NCI-H1436 (cell line): ENCODE measurements at regions not wholly inside any gene's neighbourhood (a gene's known extent, or its start where the extent isn't known, plus 50 kb on each side); places are given as distances from the start of the nearest gene placed in this dataset.

Experiments
- DNase-seq: peaks from one replicate; lab custom pipeline; 2025; lab: John Stamatoyannopoulos, UW

- no peak for DNase-seq
Observed at GRCh38 chr16:66171578-66171977, 194.9 kb upstream of the CDH5 start.

GRCh38 chr16:66170989-66171388, 195.5 kb upstream of the CDH5 start:
- DNase-seq = no peak

GRCh38 chr16:66169817-66170216, 196.7 kb upstream of the CDH5 start:
- no peak for DNase-seq

GRCh38 chr16:66168777-66169176, 197.7 kb upstream of the CDH5 start:
- DNase-seq = no peak

- no peak for DNase-seq
Observed at GRCh38 chr16:66167564-66168291, 198.8 kb upstream of the CDH5 start.

GRCh38 chr16:66166490-66166889, 200.0 kb upstream of the CDH5 start:
- DNase-seq = no peak

- no peak for DNase-seq
Observed at GRCh38 chr16:66165879-66166278, 200.6 kb upstream of the CDH5 start.

- DNase-seq = no peak
Observed at GRCh38 chr16:66164581-66165247, 201.8 kb upstream of the CDH5 start.

- no peak for DNase-seq
Observed at GRCh38 chr16:66162821-66163220, 203.7 kb upstream of the CDH5 start.

GRCh38 chr16:66161942-66162341, 204.5 kb upstream of the CDH5 start:
- no peak for DNase-seq

- DNase-seq = no peak
Observed at GRCh38 chr16:66161269-66161668, 205.2 kb upstream of the CDH5 start.

- no peak for DNase-seq
Observed at GRCh38 chr16:66159987-66160386, 206.5 kb upstream of the CDH5 start.

- no peak for DNase-seq
Observed at GRCh38 chr16:66156538-66156937, 210.0 kb upstream of the CDH5 start.

GRCh38 chr16:66155933-66156332, 210.6 kb upstream of the CDH5 start:
- no peak for DNase-seq

- no peak for DNase-seq
Observed at GRCh38 chr16:66154801-66155200, 211.7 kb upstream of the CDH5 start.

- no peak for DNase-seq
Observed at GRCh38 chr16:66152823-66153393, 213.6 kb upstream of the CDH5 start.

- no peak for DNase-seq
Observed at GRCh38 chr16:66152181-66152580, 214.3 kb upstream of the CDH5 start.

- DNase-seq = no peak
Observed at GRCh38 chr16:66150698-66151482, 215.6 kb upstream of the CDH5 start.

- DNase-seq = no peak
Observed at GRCh38 chr16:66147291-66147690, 219.2 kb upstream of the CDH5 start.

- DNase-seq = no peak
Observed at GRCh38 chr16:66146798-66147197, 219.7 kb upstream of the CDH5 start.

- DNase-seq = no peak
Observed at GRCh38 chr16:66144641-66145040, 221.8 kb upstream of the CDH5 start.

GRCh38 chr16:66143415-66143814, 223.1 kb upstream of the CDH5 start:
- DNase-seq = no peak

GRCh38 chr16:66141885-66142284, 224.6 kb upstream of the CDH5 start:
- DNase-seq = no peak
